ENCODE measurements at regions not wholly inside any gene's neighbourhood (a gene's known extent, or its start where the extent isn't known, plus 50 kb on each side); places are given as distances from the start of the nearest gene placed in this dataset.

GRCh38 chr10:31630861-31631567 is 297.6 kb downstream of the ARHGAP12 start:
- DNase-seq (ENCODE audit: low read depth), result no peak
- H3K4me3 ChIP-seq (ENCODE audit: low read length), result no peak overlapping the region
- TF ChIP-seq CTCF (conservative IDR thresholded peaks at IDR 0.05; ENCODE audit: low read length), result no peak

- no peak for DNase-seq (ENCODE audit: low read depth)
- no peak overlapping the region for H3K4me3 ChIP-seq (ENCODE audit: low read length)
- no peak for TF ChIP-seq CTCF (conservative IDR thresholded peaks at IDR 0.05; ENCODE audit: low read length)
These were observed 303.1 kb downstream of the ARHGAP12 start for GRCh38 chr10:31625566-31625965.

DNA sequence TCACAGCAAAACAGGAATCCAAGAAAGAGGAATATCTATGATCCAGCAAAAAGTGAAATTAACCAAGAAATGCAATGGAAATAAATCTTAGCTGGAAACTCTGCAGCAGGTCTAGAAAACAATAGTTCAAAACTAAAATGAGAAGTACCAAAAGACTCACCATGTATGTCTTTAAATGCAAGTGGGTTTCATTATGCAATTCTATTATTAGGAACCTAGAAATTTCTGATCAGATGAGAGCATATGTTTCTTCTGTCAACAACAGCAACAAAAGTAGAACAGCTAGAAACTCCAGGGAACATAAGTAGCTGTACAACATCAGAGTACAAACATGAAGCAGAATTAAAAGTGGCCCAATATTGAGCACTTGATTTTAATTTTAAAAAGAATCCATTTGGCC is 304.0 kb downstream of the ARHGAP12 start:
- no peak for TF ChIP-seq CTCF (conservative IDR thresholded peaks at IDR 0.05; ENCODE audit: low read length)
- DNase-seq (ENCODE audit: low read depth), result no peak
- no peak overlapping the region for H3K4me3 ChIP-seq (ENCODE audit: low read length)

DNA sequence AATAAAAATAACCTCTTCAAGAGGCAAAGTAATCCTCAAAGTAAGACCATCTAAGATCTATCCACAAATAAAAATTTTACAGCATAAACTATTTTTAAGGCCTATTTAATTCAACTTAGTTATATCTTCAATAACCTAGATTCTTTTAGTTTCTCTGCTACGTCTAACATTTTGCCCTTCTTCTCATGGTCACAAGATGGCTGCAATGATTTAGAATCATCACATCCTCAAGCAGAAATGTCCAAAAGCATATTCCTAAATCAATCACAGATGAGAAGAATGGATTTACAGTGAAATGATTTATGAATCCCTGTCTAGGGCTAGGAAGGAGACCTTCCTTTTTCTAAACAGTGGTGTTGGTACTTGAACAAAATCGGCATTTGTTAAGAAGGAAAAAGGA is 304.7 kb downstream of the ARHGAP12 start:
- DNase-seq (ENCODE audit: low read depth), result peak; percentile 33
- no peak overlapping the region for H3K4me3 ChIP-seq (ENCODE audit: low read length)
- 0 out of 2 replicates have a peak, but pooled peaks have one; percentile 15 for TF ChIP-seq CTCF (conservative IDR thresholded peaks at IDR 0.05; ENCODE audit: low read length)

GRCh38 chr10:31623466-31623865 is 304.4 kb downstream of the ZEB1 start:
- no peak overlapping the region for H3K4me3 ChIP-seq (ENCODE audit: low read length)
- no peak for TF ChIP-seq CTCF (conservative IDR thresholded peaks at IDR 0.05; ENCODE audit: low read length)
- peak; percentile 95 for DNase-seq (ENCODE audit: low read depth)

GRCh38 chr10:31622978-31623377 is 304.0 kb downstream of the ZEB1 start:
- TF ChIP-seq CTCF (conservative IDR thresholded peaks at IDR 0.05; ENCODE audit: low read length), result peak; percentile 51
- DNase-seq (ENCODE audit: low read depth), result peak; percentile 98
- no peak overlapping the region for H3K4me3 ChIP-seq (ENCODE audit: low read length)

GRCh38 chr10:31621733-31622132 is 302.7 kb downstream of the ZEB1 start:
- no peak for DNase-seq (ENCODE audit: low read depth)
- TF ChIP-seq CTCF (conservative IDR thresholded peaks at IDR 0.05; ENCODE audit: low read length), result no peak
- H3K4me3 ChIP-seq (ENCODE audit: low read length), result no peak overlapping the region
